OCI-LY1 (cell line): ENCODE measurements at regions not wholly inside any gene's neighbourhood (a gene's known extent, or its start where the extent isn't known, plus 50 kb on each side); places are given as distances from the start of the nearest gene placed in this dataset.

ENCODE experiments used
- H2AFZ ChIP-seq: fragments of 200-600 bp; sonication (generic), shearing (Covaris generic); 2 replicates; pipeline ENCODE4 v1.6.0; 2014; ENCODE audit warnings: antibody characterized with exemption, mild to moderate bottlenecking, low read length
- H3F3A ChIP-seq: fragments of 200-600 bp; sonication (generic), shearing (Covaris generic); 2 replicates; pipeline ENCODE4 v1.6.0; 2014; ENCODE audit warnings: mild to moderate bottlenecking, antibody characterized with exemption, low read length, moderate library complexity; ENCODE audit not compliant: insufficient read depth
- H3K27ac ChIP-seq: fragments of 200-600 bp; sonication (generic); 2 replicates; pipeline ENCODE4 v1.5.1; 2014; ENCODE audit warnings: low read length, mixed run types, mild to moderate bottlenecking, low read depth; ENCODE audit not compliant: poor library complexity, severe bottlenecking
- H3K27me3 ChIP-seq: fragments of 200-600 bp; sonication (generic); 2 replicates; pipeline ENCODE4 v1.6.0; 2014; ENCODE audit warnings: antibody characterized with exemption, mild to moderate bottlenecking, low read length, moderate library complexity; ENCODE audit not compliant: insufficient read depth
- H3K36me3 ChIP-seq: fragments of 200-600 bp; sonication (generic); 2 replicates; pipeline ENCODE4 v1.6.1; 2014; ENCODE audit warnings: mild to moderate bottlenecking, antibody characterized with exemption, low read length, moderate library complexity, mixed read lengths; ENCODE audit not compliant: insufficient read depth
- H3K4me1 ChIP-seq: fragments of 200-600 bp; sonication (generic); 2 replicates; pipeline ENCODE4 v1.5.1; 2014; ENCODE audit warnings: mild to moderate bottlenecking, low read length, moderate library complexity; ENCODE audit not compliant: insufficient read depth, severe bottlenecking
- H3K4me2 ChIP-seq: fragments of 200-600 bp; sonication (generic), shearing (Covaris generic); 2 replicates; pipeline ENCODE4 v1.6.1; 2014; ENCODE audit warnings: low read length
- H3K4me3 ChIP-seq: fragments of 200-600 bp; sonication (generic); 2 replicates; pipeline ENCODE4 v1.5.1; 2014; ENCODE audit warnings: low read length, low read depth, mild to moderate bottlenecking, mixed read lengths; ENCODE audit not compliant: poor library complexity, severe bottlenecking
- H3K79me2 ChIP-seq: fragments of 200-600 bp; shearing (Covaris generic); 2 replicates; pipeline ENCODE4 v1.6.1; 2016; ENCODE audit warnings: mixed run types, low read length, mixed read lengths; ENCODE audit not compliant: insufficient read depth
- H3K9ac ChIP-seq: fragments of 200-600 bp; sonication (generic), shearing (Covaris generic); 2 replicates; pipeline ENCODE4 v1.6.1; 2014; ENCODE audit warnings: mild to moderate bottlenecking, low read length, mixed read lengths
- H3K9me2 ChIP-seq: fragments of 200-600 bp; sonication (generic), shearing (Covaris generic); 2 replicates; pipeline ENCODE4 v1.6.1; 2014; ENCODE audit warnings: low read depth, mild to moderate bottlenecking, low read length, mixed read lengths
- H3K9me3 ChIP-seq: fragments of 200-600 bp; shearing (Covaris generic); 2 replicates; pipeline ENCODE4 v1.6.1; 2014; ENCODE audit warnings: low read length, mixed read lengths
- H4K20me1 ChIP-seq: fragments of 200-600 bp; sonication (generic), shearing (Covaris generic); 2 replicates; pipeline ENCODE4 v1.6.0; 2016; ENCODE audit warnings: mild to moderate bottlenecking, low read length; ENCODE audit not compliant: insufficient read depth
- CTCF ChIP-seq: fragments of 200-600 bp; sonication (generic), shearing (Covaris generic); IDR thresholded peaks from 2 replicates; pipeline ENCODE4 v1.5.1; 2017; ENCODE audit warnings: mild to moderate bottlenecking, antibody characterized with exemption, low read length, moderate library complexity, mixed read lengths
- EZH2 ChIP-seq: fragments of 200-600 bp; sonication (generic), shearing (Covaris generic); IDR thresholded peaks from 2 replicates; pipeline ENCODE4 v1.8.0; 2017; ENCODE audit warnings: borderline replicate concordance, mixed run types, mild to moderate bottlenecking, antibody characterized with exemption, low read length, moderate library complexity, mixed read lengths

GRCh38 chr5:136907371-136907770 is 542.0 kb upstream of the TRPC7 start:
- Histone ChIP-seq H4K20me1 (no peaks in the 10 kb centered on the region), H3K9ac (no peak overlapping the region), H3K9me3 (no peaks in the 10 kb centered on the region), H3K79me2 (no peaks in the 10 kb centered on the region), H3K4me3 (no peak overlapping the region), H3K4me2 (no peak overlapping the region), H3K36me3 (no peaks in the 10 kb centered on the region), H3F3A (no peaks in the 10 kb centered on the region), H3K9me2 (no peaks in the 10 kb centered on the region), H3K27ac (no peak overlapping the region), H3K27me3 (no peaks in the 10 kb centered on the region), H2AFZ (no peak overlapping the region), H3K4me1 (peaks cover 29% of the 10 kb centered on the region)
- no peak for TF ChIP-seq EZH2
- no peak for TF ChIP-seq CTCF

- Histone ChIP-seq H3K27me3 (no peaks in the 10 kb centered on the region), H3K9ac (no peak overlapping the region), H3K9me2 (no peaks in the 10 kb centered on the region), H2AFZ (no peak overlapping the region), H3F3A (no peaks in the 10 kb centered on the region), H4K20me1 (no peaks in the 10 kb centered on the region), H3K27ac (no peak overlapping the region), H3K4me3 (no peak overlapping the region), H3K79me2 (no peaks in the 10 kb centered on the region), H3K4me1 (peaks cover 29% of the 10 kb centered on the region), H3K9me3 (no peaks in the 10 kb centered on the region), H3K4me2 (no peak overlapping the region), H3K36me3 (no peaks in the 10 kb centered on the region)
- TF ChIP-seq EZH2 (no peak), CTCF (no peak)
Observed at GRCh38 chr5:136906545-136906944, 541.2 kb upstream of the TRPC7 start.

- Histone ChIP-seq H2AFZ (no peak overlapping the region), H3K4me2 (no peak overlapping the region), H3K79me2 (no peaks in the 10 kb centered on the region), H3K36me3 (no peaks in the 10 kb centered on the region), H3K27me3 (no peaks in the 10 kb centered on the region), H3K27ac (no peak overlapping the region), H3K9me3 (no peaks in the 10 kb centered on the region), H3K4me3 (no peak overlapping the region), H3K4me1 (peaks cover 29% of the 10 kb centered on the region), H3F3A (no peaks in the 10 kb centered on the region), H4K20me1 (no peaks in the 10 kb centered on the region), H3K9me2 (no peaks in the 10 kb centered on the region), H3K9ac (no peak overlapping the region)
- no peak for TF ChIP-seq CTCF
- TF ChIP-seq EZH2: no peak
Observed at GRCh38 chr5:136905571-136905970, 540.2 kb upstream of the TRPC7 start.
